WTC11 (cell line): ENCODE measurements at regions not wholly inside any gene's neighbourhood (a gene's known extent, or its start where the extent isn't known, plus 50 kb on each side); places are given as distances from the start of the nearest gene placed in this dataset.
"Not testable (repeated sequence)": the region's sequence is repeated elsewhere in the genome, so short reads cannot be mapped to it uniquely, and the experiment has no call there.

Experiments used
- ATAC-seq: fragments of 200-7000 bp; cut with Tn5 transposase; 2 replicates; pipeline ENCODE4 v1.10.0; 2021; ENCODE audit warnings: mild to moderate bottlenecking, moderate library complexity
- CTCF ChIA-PET: fragments of 300-600 bp; sonication (Branson Sonifier 250); formaldehyde crosslinking; loops from one replicate; lab custom pipeline; 2021; ENCODE audit warnings: antibody characterized with exemption; lab: Charles Lee
- POLR2A ChIA-PET: fragments of 350-600 bp; sonication (Branson Sonifier 250); formaldehyde crosslinking; loops from one replicate; lab custom pipeline; 2021; ENCODE audit warnings: antibody characterized with exemption; lab: Charles Lee
- DNase-seq: peaks from one replicate; pipeline ENCODE4 v3.0.0; 2021; ENCODE audit warnings: low spot score
- H3K27ac Mint-ChIP-seq: 2 replicates; pipeline ENCODE4 v1.8.0; 2021; ENCODE audit warnings: mixed read lengths
- H3K27me3 Mint-ChIP-seq: 2 replicates; pipeline ENCODE4 v1.8.0; 2021; ENCODE audit warnings: low read depth, mild to moderate bottlenecking, moderate library complexity, mixed read lengths
- H3K36me3 Mint-ChIP-seq: 2 replicates; pipeline ENCODE4 v1.8.0; 2021; ENCODE audit warnings: mixed read lengths
- H3K4me1 Mint-ChIP-seq: 2 replicates; pipeline ENCODE4 v1.8.0; 2022; ENCODE audit warnings: mixed read lengths
- H3K4me3 Mint-ChIP-seq: 2 replicates; pipeline ENCODE4 v1.8.0; 2021; ENCODE audit warnings: mild to moderate bottlenecking, moderate library complexity, mixed read lengths
- H3K9me3 Mint-ChIP-seq: 2 replicates; pipeline ENCODE4 v1.8.0; 2021; ENCODE audit warnings: mixed read lengths
- CREB1 ChIP-seq: sonication (generic); formaldehyde crosslinking; IDR thresholded peaks from 2 replicates; pipeline ENCODE4 v1.8.0; 2023; ENCODE audit warnings: mild to moderate bottlenecking, missing genetic modification reagents
- ELF4 ChIP-seq: sonication (generic); formaldehyde crosslinking; IDR thresholded peaks from 2 replicates; pipeline ENCODE4 v1.8.1; 2022; ENCODE audit warnings: low read depth, mild to moderate bottlenecking, moderate library complexity, missing genetic modification reagents
- FOXJ3 ChIP-seq: sonication (generic); formaldehyde crosslinking; IDR thresholded peaks from 2 replicates; pipeline ENCODE4 v1.9.0; 2021; ENCODE audit warnings: missing genetic modification reagents, mild to moderate bottlenecking, borderline replicate concordance
- FOXK1 ChIP-seq: sonication (generic); formaldehyde crosslinking; IDR thresholded peaks from 2 replicates; pipeline ENCODE4 v1.8.0; 2022; ENCODE audit warnings: mild to moderate bottlenecking, moderate library complexity, missing genetic modification reagents
- HMGA2 ChIP-seq: fragments of 250-450 bp; sonication (Bioruptor Pico); IDR thresholded peaks from 2 replicates; pipeline ENCODE4 v1.4.0; 2021; ENCODE audit warnings: mild to moderate bottlenecking, moderate library complexity
- SMAD4 ChIP-seq: sonication (generic); formaldehyde crosslinking; IDR thresholded peaks from 2 replicates; pipeline ENCODE4 v1.8.0; 2022; ENCODE audit warnings: mild to moderate bottlenecking, missing genetic modification reagents
- SOX15 ChIP-seq: fragments of 250-450 bp; sonication (Bioruptor Pico); IDR thresholded peaks from 2 replicates; pipeline ENCODE4 v1.9.0; 2021; ENCODE audit warnings: mild to moderate bottlenecking
- SP1 ChIP-seq: sonication (generic); formaldehyde crosslinking; conservative IDR thresholded peaks from 2 replicates; pipeline ENCODE4 v1.8.1; 2022; ENCODE audit warnings: missing genetic modification reagents
- ZBTB21 ChIP-seq: sonication (generic); formaldehyde crosslinking; IDR thresholded peaks from 2 replicates; pipeline ENCODE4 v1.8.1; 2023; ENCODE audit warnings: mild to moderate bottlenecking, missing genetic modification reagents, borderline replicate concordance
- ZNF121 ChIP-seq: sonication (generic); formaldehyde crosslinking; IDR thresholded peaks from 2 replicates; pipeline ENCODE4 v1.8.0; 2023; ENCODE audit warnings: missing genetic modification reagents
- ZNF219 ChIP-seq: sonication (generic); formaldehyde crosslinking; IDR thresholded peaks from 2 replicates; pipeline ENCODE4 v1.8.0; 2023; ENCODE audit warnings: missing genetic modification reagents, mild to moderate bottlenecking, borderline replicate concordance
- ZNF263 ChIP-seq: sonication (generic); formaldehyde crosslinking; IDR thresholded peaks from 2 replicates; pipeline ENCODE4 v1.8.1; 2022; ENCODE audit warnings: low read depth, mild to moderate bottlenecking, moderate library complexity, missing genetic modification reagents
- ZNF423 ChIP-seq: fragments of 250-450 bp; sonication (Bioruptor Pico); IDR thresholded peaks from 2 replicates; pipeline ENCODE4 v2.1.2; 2022; ENCODE audit warnings: mild to moderate bottlenecking, moderate library complexity
- ZNF671 ChIP-seq: fragments of 250-450 bp; sonication (Bioruptor Pico); IDR thresholded peaks from 2 replicates; pipeline ENCODE4 v1.8.0; 2021; ENCODE audit warnings: mild to moderate bottlenecking
- TF ChIP-seq, protein P1 (sequence below): sonication (generic); formaldehyde crosslinking; IDR thresholded peaks from 2 replicates; pipeline ENCODE4 v1.8.1; 2022; ENCODE audit warnings: low read depth, mild to moderate bottlenecking, moderate library complexity, missing genetic modification reagents, borderline replicate concordance
- TF ChIP-seq, protein P2 (sequence below): sonication (generic); formaldehyde crosslinking; IDR thresholded peaks from 2 replicates; pipeline ENCODE4 v1.8.1; 2022; ENCODE audit warnings: mild to moderate bottlenecking, missing genetic modification reagents, moderate library complexity, borderline replicate concordance
- TF ChIP-seq, protein P3 (sequence below): fragments of 250-450 bp; sonication (Bioruptor Pico); IDR thresholded peaks from 2 replicates; pipeline ENCODE4 v1.8.0; 2021; ENCODE audit warnings: mild to moderate bottlenecking
- TF ChIP-seq, protein P4 (sequence below): sonication (generic); formaldehyde crosslinking; IDR thresholded peaks from 2 replicates; pipeline ENCODE4 v1.8.0; 2022; ENCODE audit warnings: mild to moderate bottlenecking, missing genetic modification reagents
- TF ChIP-seq, protein P5 (sequence below): fragments of 250-450 bp; sonication (Bioruptor Pico); IDR thresholded peaks from 2 replicates; pipeline ENCODE4 v2.1.2; 2022; ENCODE audit warnings: mild to moderate bottlenecking, moderate library complexity
- TF ChIP-seq, protein P6 (sequence below): sonication (generic); formaldehyde crosslinking; conservative IDR thresholded peaks from 2 replicates; pipeline ENCODE4 v1.8.1; 2022; ENCODE audit warnings: mild to moderate bottlenecking, missing genetic modification reagents
- TF ChIP-seq, protein P7 (sequence below): sonication (generic); formaldehyde crosslinking; IDR thresholded peaks from 2 replicates; pipeline ENCODE4 v1.8.0; 2022; ENCODE audit warnings: mild to moderate bottlenecking, missing genetic modification reagents
- TF ChIP-seq, protein P8 (sequence below): sonication (generic); formaldehyde crosslinking; IDR thresholded peaks from 2 replicates; pipeline ENCODE4 v1.8.1; 2022; ENCODE audit warnings: low read depth, missing genetic modification reagents, borderline replicate concordance

DNA sequence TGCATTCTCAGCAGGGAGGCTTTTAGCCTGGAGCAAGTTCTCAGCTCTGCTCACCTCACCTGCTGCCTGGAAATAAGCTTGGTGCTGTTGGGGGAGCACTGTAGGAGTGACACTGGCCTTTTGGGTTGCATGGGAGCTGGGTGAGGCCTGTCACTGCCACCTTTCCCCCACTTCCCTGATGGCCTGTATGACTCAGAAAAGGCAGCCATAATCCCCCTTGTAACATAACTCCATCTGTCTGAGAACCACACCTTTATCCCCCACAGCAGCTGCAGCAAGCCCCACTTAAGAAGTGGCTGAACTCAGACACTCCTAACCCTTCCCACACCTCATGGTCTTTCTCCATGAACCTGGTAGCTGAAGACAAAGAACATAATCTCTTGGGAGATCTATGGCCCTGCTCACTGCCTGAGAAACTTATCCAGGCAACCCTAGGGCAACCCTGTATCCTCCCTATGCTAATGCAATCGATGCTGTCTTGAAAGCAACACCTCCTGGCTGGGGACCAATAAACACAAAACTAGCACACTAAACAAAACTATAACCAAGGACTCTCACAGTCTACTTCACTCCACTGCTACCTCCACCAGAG lies 258.9 kb upstream of the OSR1 start:
- no peak overlapping the region for H3K4me3 Mint-ChIP-seq
- peaks cover 49% of the 10 kb centered on the region for H3K9me3 Mint-ChIP-seq
- ATAC-seq: no peak
- ChIA-PET POLR2A (no interaction called here), CTCF (no interaction called here)
- peaks cover 3% of the 10 kb centered on the region; the same call in 1 of the 2 replicates for H3K27me3 Mint-ChIP-seq
- TF ChIP-seq SMAD4 (CRISPR knock-in tag) (no peak), CREB1 (CRISPR knock-in tag) (no peak), ZNF671 (no peak), SOX15 (CRISPR knock-in tag) (no peak), FOXJ3 (CRISPR knock-in tag) (no peak), ELF4 (no peak)
- TF ChIP-seq, protein P1, sequence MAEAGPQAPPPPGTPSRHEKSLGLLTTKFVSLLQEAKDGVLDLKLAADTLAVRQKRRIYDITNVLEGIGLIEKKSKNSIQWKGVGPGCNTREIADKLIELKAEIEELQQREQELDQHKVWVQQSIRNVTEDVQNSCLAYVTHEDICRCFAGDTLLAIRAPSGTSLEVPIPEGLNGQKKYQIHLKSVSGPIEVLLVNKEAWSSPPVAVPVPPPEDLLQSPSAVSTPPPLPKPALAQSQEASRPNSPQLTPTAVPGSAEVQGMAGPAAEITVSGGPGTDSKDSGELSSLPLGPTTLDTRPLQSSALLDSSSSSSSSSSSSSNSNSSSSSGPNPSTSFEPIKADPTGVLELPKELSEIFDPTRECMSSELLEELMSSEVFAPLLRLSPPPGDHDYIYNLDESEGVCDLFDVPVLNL (CRISPR knock-in tag): no peak
- TF ChIP-seq, protein P2, sequence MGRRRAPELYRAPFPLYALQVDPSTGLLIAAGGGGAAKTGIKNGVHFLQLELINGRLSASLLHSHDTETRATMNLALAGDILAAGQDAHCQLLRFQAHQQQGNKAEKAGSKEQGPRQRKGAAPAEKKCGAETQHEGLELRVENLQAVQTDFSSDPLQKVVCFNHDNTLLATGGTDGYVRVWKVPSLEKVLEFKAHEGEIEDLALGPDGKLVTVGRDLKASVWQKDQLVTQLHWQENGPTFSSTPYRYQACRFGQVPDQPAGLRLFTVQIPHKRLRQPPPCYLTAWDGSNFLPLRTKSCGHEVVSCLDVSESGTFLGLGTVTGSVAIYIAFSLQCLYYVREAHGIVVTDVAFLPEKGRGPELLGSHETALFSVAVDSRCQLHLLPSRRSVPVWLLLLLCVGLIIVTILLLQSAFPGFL (CRISPR knock-in tag): no peak
- TF ChIP-seq, protein P3, sequence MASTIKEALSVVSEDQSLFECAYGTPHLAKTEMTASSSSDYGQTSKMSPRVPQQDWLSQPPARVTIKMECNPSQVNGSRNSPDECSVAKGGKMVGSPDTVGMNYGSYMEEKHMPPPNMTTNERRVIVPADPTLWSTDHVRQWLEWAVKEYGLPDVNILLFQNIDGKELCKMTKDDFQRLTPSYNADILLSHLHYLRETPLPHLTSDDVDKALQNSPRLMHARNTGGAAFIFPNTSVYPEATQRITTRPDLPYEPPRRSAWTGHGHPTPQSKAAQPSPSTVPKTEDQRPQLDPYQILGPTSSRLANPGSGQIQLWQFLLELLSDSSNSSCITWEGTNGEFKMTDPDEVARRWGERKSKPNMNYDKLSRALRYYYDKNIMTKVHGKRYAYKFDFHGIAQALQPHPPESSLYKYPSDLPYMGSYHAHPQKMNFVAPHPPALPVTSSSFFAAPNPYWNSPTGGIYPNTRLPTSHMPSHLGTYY (CRISPR knock-in tag): no peak
- DNase-seq: no peak
- no peak overlapping the region for H3K27ac Mint-ChIP-seq
- no peaks in the 10 kb centered on the region for H3K4me1 Mint-ChIP-seq
- peaks cover 35% of the 10 kb centered on the region for H3K36me3 Mint-ChIP-seq

DNA sequence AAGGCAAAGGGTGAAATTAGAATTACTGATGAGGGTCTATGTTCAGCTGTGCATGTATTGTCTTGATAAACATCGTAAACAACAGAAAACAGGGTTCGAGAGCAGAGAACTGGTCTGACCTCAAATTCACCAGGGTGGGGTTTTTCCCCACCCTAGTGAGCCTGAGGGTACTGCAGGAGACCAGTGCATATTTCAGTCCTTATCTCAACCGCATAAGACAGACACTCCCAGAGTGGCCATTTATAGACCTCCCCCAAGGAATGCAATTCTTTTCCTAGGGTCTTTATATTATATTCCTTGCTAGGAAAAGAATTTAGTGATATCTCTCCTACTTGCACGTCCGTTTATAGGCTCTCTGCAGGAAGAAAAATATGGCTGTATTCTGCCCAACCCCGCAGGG lies 257.0 kb upstream of the OSR1 start:
- ATAC-seq, H3K4me3 Mint-ChIP-seq, CTCF ChIA-PET, H3K27ac Mint-ChIP-seq, POLR2A ChIA-PET, H3K4me1 Mint-ChIP-seq, DNase-seq, H3K27me3 Mint-ChIP-seq: not testable (repeated sequence)
- Mint-ChIP-seq H3K36me3 (peaks cover 35% of the 10 kb centered on the region), H3K9me3 (peaks cover 49% of the 10 kb centered on the region)

DNA sequence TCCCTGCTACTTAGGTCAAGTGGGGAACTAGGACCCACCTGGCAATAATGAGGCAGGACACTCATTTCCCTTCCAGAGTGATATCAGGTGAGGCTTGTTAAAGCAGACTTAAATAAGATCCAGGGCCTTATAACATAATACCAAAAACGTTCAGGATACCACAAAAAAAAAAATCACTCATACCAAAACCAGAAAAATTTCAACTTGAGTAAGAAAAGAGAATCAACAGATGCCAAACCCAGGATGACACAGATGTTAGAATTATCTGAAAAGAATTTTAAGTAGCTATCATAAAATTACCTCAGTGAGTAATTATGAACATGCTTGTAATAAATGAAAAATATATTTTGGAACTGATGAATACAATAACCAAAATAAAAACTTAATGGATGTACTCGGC lies 255.6 kb upstream of the OSR1 start:
- DNase-seq (no peak), ATAC-seq (no peak)
- Mint-ChIP-seq H3K36me3 (peaks cover 35% of the 10 kb centered on the region), H3K27ac (no peak overlapping the region), H3K4me3 (no peak overlapping the region), H3K9me3 (peaks cover 47% of the 10 kb centered on the region), H3K27me3 (peaks cover 3% of the 10 kb centered on the region; the same call in 1 of the 2 replicates), H3K4me1 (no peaks in the 10 kb centered on the region)
- POLR2A ChIA-PET: no interaction called here
- CTCF ChIA-PET: no interaction called here
- TF ChIP-seq, protein P4, sequence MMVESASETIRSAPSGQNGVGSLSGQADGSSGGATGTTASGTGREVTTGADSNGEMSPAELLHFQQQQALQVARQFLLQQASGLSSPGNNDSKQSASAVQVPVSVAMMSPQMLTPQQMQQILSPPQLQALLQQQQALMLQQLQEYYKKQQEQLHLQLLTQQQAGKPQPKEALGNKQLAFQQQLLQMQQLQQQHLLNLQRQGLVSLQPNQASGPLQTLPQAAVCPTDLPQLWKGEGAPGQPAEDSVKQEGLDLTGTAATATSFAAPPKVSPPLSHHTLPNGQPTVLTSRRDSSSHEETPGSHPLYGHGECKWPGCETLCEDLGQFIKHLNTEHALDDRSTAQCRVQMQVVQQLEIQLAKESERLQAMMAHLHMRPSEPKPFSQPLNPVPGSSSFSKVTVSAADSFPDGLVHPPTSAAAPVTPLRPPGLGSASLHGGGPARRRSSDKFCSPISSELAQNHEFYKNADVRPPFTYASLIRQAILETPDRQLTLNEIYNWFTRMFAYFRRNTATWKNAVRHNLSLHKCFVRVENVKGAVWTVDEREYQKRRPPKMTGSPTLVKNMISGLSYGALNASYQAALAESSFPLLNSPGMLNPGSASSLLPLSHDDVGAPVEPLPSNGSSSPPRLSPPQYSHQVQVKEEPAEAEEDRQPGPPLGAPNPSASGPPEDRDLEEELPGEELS (CRISPR knock-in tag): no peak
- TF ChIP-seq ZNF423 (CRISPR knock-in tag) (no peak), ZNF121 (CRISPR knock-in tag) (no peak), SP1 (no peak), ZNF219 (no peak), ZNF263 (CRISPR knock-in tag) (no peak), HMGA2 (CRISPR knock-in tag) (no peak), FOXK1 (CRISPR knock-in tag) (no peak), ZBTB21 (CRISPR knock-in tag) (no peak)
- TF ChIP-seq, protein P5, sequence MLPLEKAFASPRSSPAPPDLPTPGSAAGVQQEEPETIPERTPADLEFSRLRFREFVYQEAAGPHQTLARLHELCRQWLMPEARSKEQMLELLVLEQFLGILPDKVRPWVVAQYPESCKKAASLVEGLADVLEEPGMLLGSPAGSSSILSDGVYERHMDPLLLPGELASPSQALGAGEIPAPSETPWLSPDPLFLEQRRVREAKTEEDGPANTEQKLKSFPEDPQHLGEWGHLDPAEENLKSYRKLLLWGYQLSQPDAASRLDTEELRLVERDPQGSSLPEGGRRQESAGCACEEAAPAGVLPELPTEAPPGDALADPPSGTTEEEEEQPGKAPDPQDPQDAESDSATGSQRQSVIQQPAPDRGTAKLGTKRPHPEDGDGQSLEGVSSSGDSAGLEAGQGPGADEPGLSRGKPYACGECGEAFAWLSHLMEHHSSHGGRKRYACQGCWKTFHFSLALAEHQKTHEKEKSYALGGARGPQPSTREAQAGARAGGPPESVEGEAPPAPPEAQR (CRISPR knock-in tag): no peak
- TF ChIP-seq, protein P6, sequence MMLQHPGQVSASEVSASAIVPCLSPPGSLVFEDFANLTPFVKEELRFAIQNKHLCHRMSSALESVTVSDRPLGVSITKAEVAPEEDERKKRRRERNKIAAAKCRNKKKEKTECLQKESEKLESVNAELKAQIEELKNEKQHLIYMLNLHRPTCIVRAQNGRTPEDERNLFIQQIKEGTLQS (CRISPR knock-in tag): no peak
- TF ChIP-seq, protein P7, sequence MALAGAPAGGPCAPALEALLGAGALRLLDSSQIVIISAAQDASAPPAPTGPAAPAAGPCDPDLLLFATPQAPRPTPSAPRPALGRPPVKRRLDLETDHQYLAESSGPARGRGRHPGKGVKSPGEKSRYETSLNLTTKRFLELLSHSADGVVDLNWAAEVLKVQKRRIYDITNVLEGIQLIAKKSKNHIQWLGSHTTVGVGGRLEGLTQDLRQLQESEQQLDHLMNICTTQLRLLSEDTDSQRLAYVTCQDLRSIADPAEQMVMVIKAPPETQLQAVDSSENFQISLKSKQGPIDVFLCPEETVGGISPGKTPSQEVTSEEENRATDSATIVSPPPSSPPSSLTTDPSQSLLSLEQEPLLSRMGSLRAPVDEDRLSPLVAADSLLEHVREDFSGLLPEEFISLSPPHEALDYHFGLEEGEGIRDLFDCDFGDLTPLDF (CRISPR knock-in tag): no peak
- TF ChIP-seq, protein P8, sequence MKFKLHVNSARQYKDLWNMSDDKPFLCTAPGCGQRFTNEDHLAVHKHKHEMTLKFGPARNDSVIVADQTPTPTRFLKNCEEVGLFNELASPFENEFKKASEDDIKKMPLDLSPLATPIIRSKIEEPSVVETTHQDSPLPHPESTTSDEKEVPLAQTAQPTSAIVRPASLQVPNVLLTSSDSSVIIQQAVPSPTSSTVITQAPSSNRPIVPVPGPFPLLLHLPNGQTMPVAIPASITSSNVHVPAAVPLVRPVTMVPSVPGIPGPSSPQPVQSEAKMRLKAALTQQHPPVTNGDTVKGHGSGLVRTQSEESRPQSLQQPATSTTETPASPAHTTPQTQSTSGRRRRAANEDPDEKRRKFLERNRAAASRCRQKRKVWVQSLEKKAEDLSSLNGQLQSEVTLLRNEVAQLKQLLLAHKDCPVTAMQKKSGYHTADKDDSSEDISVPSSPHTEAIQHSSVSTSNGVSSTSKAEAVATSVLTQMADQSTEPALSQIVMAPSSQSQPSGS (CRISPR knock-in tag): no peak
